Upper lobe of left lung (tissue), 6 donors: ENCODE measurements at regions not wholly inside any gene's neighbourhood (a gene's known extent, or its start where the extent isn't known, plus 50 kb on each side); places are given as distances from the start of the nearest gene placed in this dataset.

Experiments
- ATAC-seq, 2 donors: fragments of 200-7000 bp; cut with Tn5 transposase; one replicate each; pipeline ENCODE4 v1.9.1; 2022; ENCODE audit warnings: mild to moderate bottlenecking in 2 of 2, moderate library complexity in 2 of 2; ENCODE audit not compliant: low FRiP score in 2 of 2
- DNase-seq, 2 donors: peaks; one replicate each; pipeline ENCODE4 v3.0.0-alpha.2; 2019 to 2020
- H3K27ac ChIP-seq, 4 donors: fragments of 200-600 bp; sonication (generic); one replicate each; pipeline ENCODE4 v1.5.1; 2016 to 2019
- H3K27me3 ChIP-seq, 4 donors: fragments of 200-600 bp; sonication (generic); one replicate each; pipeline ENCODE4 v1.5.1; 2017 to 2019
- H3K36me3 ChIP-seq, 4 donors: fragments of 200-600 bp; sonication (generic); one replicate each; pipeline ENCODE4 v1.5.1; 2016 to 2019
- H3K4me1 ChIP-seq, 4 donors: fragments of 200-600 bp; sonication (generic); one replicate each; pipeline ENCODE4 v1.5.1; 2018 to 2019
- H3K4me3 ChIP-seq, 4 donors: fragments of 200-600 bp; sonication (generic); one replicate each; pipeline ENCODE4 v1.5.1; 2017 to 2019; ENCODE audit warnings: mild to moderate bottlenecking in 2 of 4, moderate library complexity in 1 of 4
- H3K9me3 ChIP-seq, 4 donors: fragments of 200-600 bp; sonication (generic); one replicate each; pipeline ENCODE4 v1.5.1; 2018 to 2019
- CTCF ChIP-seq, 6 experiments: fragments of 450-650 bp in 4 of 6; fragments of 200-600 bp in 2 of 6; sonication (generic) in 2 of 6; IDR thresholded peaks; one replicate each; pipeline ENCODE4 v1.5.1; 2016 to 2019; ENCODE audit warnings: antibody characterized with exemption in 6 of 6
- EP300 ChIP-seq, 4 donors: sonication (generic); formaldehyde crosslinking; IDR thresholded peaks; one replicate each; pipeline ENCODE4 v1.5.1; 2017; ENCODE audit warnings: antibody characterized with exemption in 4 of 4, control low read depth in 2 of 4
- POLR2A ChIP-seq, 4 donors: fragments of 450-650 bp; IDR thresholded peaks; one replicate each; pipeline ENCODE4 v1.5.1; 2016 to 2017; ENCODE audit warnings: antibody characterized with exemption in 4 of 4, mild to moderate bottlenecking in 2 of 4
- POLR2AphosphoS5 ChIP-seq, 2 donors: sonication (generic); formaldehyde crosslinking; IDR thresholded peaks; one replicate each; pipeline ENCODE4 v1.5.1; 2017; ENCODE audit warnings: antibody characterized with exemption in 2 of 2
- WGBS, 2 donors: methylation state at CpG; one replicate each; pipeline ENCODE4 v1.1.5; 2017 to 2018; 5-methylcytosine and 5-hydroxymethylcytosine counted together
- donor health status: DM: no; HTN: no; CAD: no; lungs with moderate emphysema.
- donor health status: DM: no; HTN: yes; CAD: no; lungs with severe emphysema.

GRCh38 chr11:109480251-109480650, 58.3 kb downstream of the C11orf87 start:
- Histone ChIP-seq H3K4me3 (no peak overlapping the region), H3K27ac (no peak overlapping the region), H3K4me1 (no peaks in the 10 kb centered on the region), H3K36me3 (no peaks in the 10 kb centered on the region), H3K9me3 (no peaks in the 10 kb centered on the region), H3K27me3 (no peaks in the 10 kb centered on the region)
- DNase-seq (no peak), ATAC-seq (no peak)
- WGBS, 2 donors = 49 to 60% methylated on average over 6 of the region's 6 CpGs
- TF ChIP-seq POLR2A (IDR thresholded peaks at IDR 0.05) = no peak
- no peak for TF ChIP-seq POLR2AphosphoS5 (IDR thresholded peaks at IDR 0.05)
- no peak for TF ChIP-seq CTCF (IDR thresholded peaks at IDR 0.05)
- no peak for TF ChIP-seq EP300 (IDR thresholded peaks at IDR 0.05)

GRCh38 chr11:109486129-109486528, 64.1 kb downstream of the C11orf87 start:
- Histone ChIP-seq H3K9me3 (no peaks in the 10 kb centered on the region), H3K27ac (no peak overlapping the region), H3K27me3 (no peaks in the 10 kb centered on the region), H3K4me1 (no peaks in the 10 kb centered on the region), H3K36me3 (no peaks in the 10 kb centered on the region), H3K4me3 (no peak overlapping the region)
- ATAC-seq = no peak
- DNase-seq = no peak
- TF ChIP-seq POLR2A (IDR thresholded peaks at IDR 0.05) (no peak), EP300 (IDR thresholded peaks at IDR 0.05) (no peak), CTCF (IDR thresholded peaks at IDR 0.05) (no peak), POLR2AphosphoS5 (IDR thresholded peaks at IDR 0.05) (no peak)
- WGBS, 2 donors = 70 to 75% methylated on average over 1 of the region's 1 CpG

- no peaks in the 10 kb centered on the region for H3K27me3 ChIP-seq
- H3K9me3 ChIP-seq = no peaks in the 10 kb centered on the region
- TF ChIP-seq CTCF (IDR thresholded peaks at IDR 0.05) (no peak), POLR2AphosphoS5 (IDR thresholded peaks at IDR 0.05) (no peak), EP300 (IDR thresholded peaks at IDR 0.05) (no peak), POLR2A (IDR thresholded peaks at IDR 0.05) (no peak)
- no peak overlapping the region for H3K4me3 ChIP-seq
- H3K4me1 ChIP-seq = no peaks in the 10 kb centered on the region
- no peaks in the 10 kb centered on the region for H3K36me3 ChIP-seq
- ATAC-seq (no peak), DNase-seq (no peak)
- no peak overlapping the region for H3K27ac ChIP-seq
- 57 to 61% methylated on average over 4 of the region's 4 CpGs for WGBS, 2 donors
Observed at GRCh38 chr11:109490953-109491635, 69.1 kb downstream of the C11orf87 start.

- Histone ChIP-seq H3K27me3 (no peaks in the 10 kb centered on the region), H3K4me1 (no peaks in the 10 kb centered on the region), H3K4me3 (no peak overlapping the region), H3K36me3 (no peaks in the 10 kb centered on the region), H3K9me3 (no peaks in the 10 kb centered on the region), H3K27ac (no peak overlapping the region)
- 92% methylated on average over 3 of the region's 3 CpGs for WGBS, 2 donors
- DNase-seq (no peak), ATAC-seq (no peak)
- TF ChIP-seq CTCF (IDR thresholded peaks at IDR 0.05) (no peak), EP300 (IDR thresholded peaks at IDR 0.05) (no peak), POLR2AphosphoS5 (IDR thresholded peaks at IDR 0.05) (no peak), POLR2A (IDR thresholded peaks at IDR 0.05) (no peak)
Observed at GRCh38 chr11:109506115-109506514, 84.1 kb downstream of the C11orf87 start.

GRCh38 chr11:109507331-109507730, 85.3 kb downstream of the C11orf87 start:
- Histone ChIP-seq H3K27me3 (no peaks in the 10 kb centered on the region), H3K4me3 (no peak overlapping the region), H3K27ac (no peak overlapping the region), H3K36me3 (no peaks in the 10 kb centered on the region), H3K4me1 (no peaks in the 10 kb centered on the region), H3K9me3 (no peaks in the 10 kb centered on the region)
- DNase-seq = no peak
- no peak for ATAC-seq
- 80 to 85% methylated on average over 4 of the region's 4 CpGs for WGBS, 2 donors
- TF ChIP-seq POLR2AphosphoS5 (IDR thresholded peaks at IDR 0.05) (no peak), POLR2A (IDR thresholded peaks at IDR 0.05) (no peak)
